ENCODE measurements at regions not wholly inside any gene's neighbourhood (a gene's known extent, or its start where the extent isn't known, plus 50 kb on each side); places are given as distances from the start of the nearest gene placed in this dataset.

DNA sequence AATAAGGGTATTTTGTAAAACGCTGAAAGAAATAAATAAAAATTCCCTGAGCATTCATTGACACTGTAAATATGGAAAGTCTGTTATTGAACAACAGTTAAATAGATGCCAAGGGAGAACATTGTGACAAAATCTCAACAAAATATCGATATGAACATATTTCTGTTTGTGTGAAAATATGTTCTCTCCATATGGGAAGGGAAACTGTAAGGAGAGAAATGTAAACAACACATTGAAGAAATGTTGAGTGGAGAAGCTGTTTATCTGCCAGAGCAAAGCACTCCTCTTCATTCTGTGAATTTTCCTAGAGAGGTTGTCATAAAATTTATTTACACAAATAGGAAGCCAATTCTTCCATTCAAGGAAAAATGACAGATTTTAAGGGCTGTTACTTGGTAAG lies 57.1 kb upstream of the EOMES start:
- H3K27me3 ChIP-seq, result peaks cover 8% of the 10 kb centered on the region
- no peaks in the 10 kb centered on the region for H3K4me1 ChIP-seq
- no peak overlapping the region for H3K27ac ChIP-seq
- WGBS, 2 donors (ENCODE audit: low coverage in 1 of 2), result 44 to 71% methylated on average over 2 of the region's 2 CpGs
- no peaks in the 10 kb centered on the region for H3K9me3 ChIP-seq
- ATAC-seq, result no peak
- no peak for TF ChIP-seq POLR2A (IDR thresholded peaks at IDR 0.05)
- TF ChIP-seq CTCF (IDR thresholded peaks at IDR 0.05), result no peak
- no peak for TF ChIP-seq EP300 (IDR thresholded peaks at IDR 0.05)
- TF ChIP-seq POLR2AphosphoS5 (IDR thresholded peaks at IDR 0.05), result no peak
- no peak overlapping the region for H3K4me3 ChIP-seq
- no peaks in the 10 kb centered on the region for H3K36me3 ChIP-seq

DNA sequence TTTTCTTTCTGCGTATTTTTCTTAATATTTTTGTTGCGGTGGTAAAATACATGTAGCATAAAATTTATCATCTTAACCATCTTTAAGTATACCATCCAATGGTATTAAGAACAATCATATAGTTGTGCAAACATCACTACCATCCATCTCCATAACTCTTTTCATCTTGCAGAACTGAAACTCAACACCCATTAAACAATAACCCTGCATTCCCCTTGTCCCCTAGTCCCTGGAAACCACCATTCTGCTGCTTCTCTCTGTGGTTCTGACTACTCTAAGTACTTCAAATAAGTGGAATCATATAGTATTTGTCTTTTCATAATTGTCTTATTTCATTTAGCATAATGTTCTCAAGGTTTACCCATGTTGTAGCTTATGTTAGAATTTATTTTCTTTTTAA lies 67.3 kb upstream of the EOMES start:
- TF ChIP-seq POLR2A (IDR thresholded peaks at IDR 0.05), result no peak
- TF ChIP-seq EP300 (IDR thresholded peaks at IDR 0.05), result no peak
- no peak for TF ChIP-seq POLR2AphosphoS5 (IDR thresholded peaks at IDR 0.05)
- no peak for TF ChIP-seq CTCF (IDR thresholded peaks at IDR 0.05)
- ATAC-seq, result no peak
- WGBS, 2 donors (ENCODE audit: low coverage in 1 of 2), result 98 to 100% methylated on average over 2 of the region's 2 CpGs

DNA sequence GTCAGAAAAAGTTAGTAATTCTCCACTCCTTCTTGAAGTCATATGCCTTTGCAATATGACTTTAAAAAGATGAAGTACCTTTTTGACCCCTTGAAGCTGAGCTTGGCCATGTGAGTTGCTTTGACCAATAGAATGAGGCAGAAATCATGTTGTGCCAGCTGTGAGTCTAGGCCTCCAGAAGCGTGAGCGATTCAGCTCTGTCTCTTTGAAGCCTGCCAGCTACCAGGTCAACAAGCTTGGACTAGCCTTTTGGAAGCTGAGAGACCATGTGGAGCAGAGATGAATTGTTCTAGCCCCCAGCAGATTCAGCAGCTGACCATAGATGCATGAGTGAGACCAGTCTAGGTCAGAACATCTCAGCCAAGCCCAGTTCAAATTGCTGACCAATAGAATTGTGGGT lies 69.8 kb upstream of the EOMES start:
- WGBS, 2 donors (ENCODE audit: low coverage in 1 of 2), result 63 to 80% methylated on average over 1 to 2 of the region's 2 CpGs
- Histone ChIP-seq H3K9me3 (no peaks in the 10 kb centered on the region), H3K27ac (no peak overlapping the region), H3K27me3 (no peaks in the 10 kb centered on the region), H3K4me1 (no peaks in the 10 kb centered on the region), H3K4me3 (no peak overlapping the region), H3K36me3 (no peaks in the 10 kb centered on the region)
- ATAC-seq, result no peak
- TF ChIP-seq CTCF (IDR thresholded peaks at IDR 0.05) (no peak), POLR2AphosphoS5 (IDR thresholded peaks at IDR 0.05) (no peak), EP300 (IDR thresholded peaks at IDR 0.05) (no peak), POLR2A (IDR thresholded peaks at IDR 0.05) (no peak)

More for the DNA sequence above, 67.3 kb upstream of the EOMES start:
- no peak overlapping the region for H3K27ac ChIP-seq
- H3K4me1 ChIP-seq, result no peaks in the 10 kb centered on the region
- H3K9me3 ChIP-seq, result no peaks in the 10 kb centered on the region
- H3K27me3 ChIP-seq, result no peaks in the 10 kb centered on the region
- H3K36me3 ChIP-seq, result no peaks in the 10 kb centered on the region
- no peak overlapping the region for H3K4me3 ChIP-seq

- ATAC-seq, result no peak
- Histone ChIP-seq H3K4me3 (no peak overlapping the region), H3K27me3 (no peaks in the 10 kb centered on the region), H3K4me1 (no peaks in the 10 kb centered on the region), H3K27ac (no peak overlapping the region), H3K36me3 (no peaks in the 10 kb centered on the region), H3K9me3 (no peaks in the 10 kb centered on the region)
- 68% methylated on average over 3 of the region's 3 CpGs; no CpG with 5 or more reads in 1 of the 2 donors for WGBS, 2 donors (ENCODE audit: low coverage in 1 of 2)
- TF ChIP-seq EP300 (IDR thresholded peaks at IDR 0.05), result no peak
- TF ChIP-seq POLR2AphosphoS5 (IDR thresholded peaks at IDR 0.05), result no peak
- no peak for TF ChIP-seq POLR2A (IDR thresholded peaks at IDR 0.05)
- TF ChIP-seq CTCF (IDR thresholded peaks at IDR 0.05), result no peak
Observed at GRCh38 chr3:27792869-27793268, 70.7 kb upstream of the EOMES start.

DNA sequence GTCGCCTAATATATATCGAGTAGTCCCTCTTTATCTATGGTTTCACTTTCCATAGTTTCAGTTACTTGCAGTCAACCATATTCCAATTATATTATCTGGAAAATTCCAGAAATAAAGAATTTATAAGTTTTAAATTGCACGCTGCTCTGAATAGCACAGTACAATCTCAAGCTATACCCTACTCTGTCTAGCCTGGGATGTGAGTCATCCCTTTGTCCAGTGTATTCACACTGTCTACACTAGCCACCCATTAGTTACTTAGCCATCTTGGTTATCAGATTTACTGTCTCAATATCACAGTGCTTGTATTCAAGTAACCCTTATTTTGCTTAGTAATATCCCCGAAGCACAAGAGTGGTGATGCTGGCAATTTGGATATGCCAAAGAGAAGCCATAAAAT lies 72.1 kb upstream of the EOMES start:
- Histone ChIP-seq H3K36me3 (no peaks in the 10 kb centered on the region), H3K4me1 (no peaks in the 10 kb centered on the region), H3K9me3 (no peaks in the 10 kb centered on the region), H3K27ac (no peak overlapping the region), H3K27me3 (no peaks in the 10 kb centered on the region), H3K4me3 (no peak overlapping the region)
- ATAC-seq, result no peak
- TF ChIP-seq POLR2AphosphoS5 (IDR thresholded peaks at IDR 0.05), result no peak
- TF ChIP-seq POLR2A (IDR thresholded peaks at IDR 0.05), result no peak
- no peak for TF ChIP-seq EP300 (IDR thresholded peaks at IDR 0.05)
- TF ChIP-seq CTCF (IDR thresholded peaks at IDR 0.05), result no peak
- WGBS, 2 donors (ENCODE audit: low coverage in 1 of 2), result 85 to 91% methylated on average over 3 to 4 of the region's 4 CpGs
